Spleen (tissue), 7 donors: ENCODE measurements at regions not wholly inside any gene's neighbourhood (a gene's known extent, or its start where the extent isn't known, plus 50 kb on each side); places are given as distances from the start of the nearest gene placed in this dataset.

ENCODE experiments used
- POLR2A ChIP-seq, 3 donors: fragments of 450-650 bp; IDR thresholded peaks; one replicate each; pipeline ENCODE4 v1.5.1; 2017; ENCODE audit warnings: antibody characterized with exemption in 3 of 3, mild to moderate bottlenecking in 1 of 3
- TF ChIP-seq, protein P1 (sequence below), 11 experiments: fragments of 200-600 bp in 7 of 11; fragments of 450-650 bp in 4 of 11; sonication (generic) in 4 of 11; IDR thresholded peaks in 8 of 11; conservative IDR thresholded peaks in 3 of 11; 1 replicate in 7 of 11; 2 replicates in 4 of 11; pipeline versions ENCODE4 v1.4.0 to v1.8.0; 2016 to 2021; ENCODE audit warnings: antibody characterized with exemption in 11 of 11, inconsistent platforms in 4 of 11, mild to moderate bottlenecking in 1 of 11
- donor health status: DM: no; HTN: no; CAD: no; lungs with moderate emphysema.
- donor health status: DM: no; HTN: no; CAD: no.
- donor health status: DM: no; HTN: no; CAD: no.

DNA sequence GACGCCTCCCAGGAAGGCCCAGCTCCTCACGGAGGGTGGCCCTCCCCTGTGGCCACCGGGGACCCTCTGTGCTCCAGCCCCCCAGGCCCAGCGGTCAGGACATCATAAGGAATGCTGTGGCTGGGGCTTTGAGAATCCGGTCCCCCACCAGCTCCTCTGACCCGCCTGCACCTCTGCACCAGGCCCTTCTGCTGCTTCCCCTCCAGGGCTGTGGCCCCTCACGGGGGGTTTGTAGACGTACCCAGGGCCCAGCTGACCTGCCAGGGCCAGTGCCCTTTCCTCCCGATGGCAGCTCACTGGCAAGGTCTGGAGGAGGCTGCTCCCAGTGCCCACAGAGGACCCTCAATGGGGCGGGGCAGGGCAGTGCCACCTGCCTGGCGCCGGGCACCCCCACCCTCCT, 103.9 kb upstream of the TTC34 start:
- TF ChIP-seq, protein P1, sequence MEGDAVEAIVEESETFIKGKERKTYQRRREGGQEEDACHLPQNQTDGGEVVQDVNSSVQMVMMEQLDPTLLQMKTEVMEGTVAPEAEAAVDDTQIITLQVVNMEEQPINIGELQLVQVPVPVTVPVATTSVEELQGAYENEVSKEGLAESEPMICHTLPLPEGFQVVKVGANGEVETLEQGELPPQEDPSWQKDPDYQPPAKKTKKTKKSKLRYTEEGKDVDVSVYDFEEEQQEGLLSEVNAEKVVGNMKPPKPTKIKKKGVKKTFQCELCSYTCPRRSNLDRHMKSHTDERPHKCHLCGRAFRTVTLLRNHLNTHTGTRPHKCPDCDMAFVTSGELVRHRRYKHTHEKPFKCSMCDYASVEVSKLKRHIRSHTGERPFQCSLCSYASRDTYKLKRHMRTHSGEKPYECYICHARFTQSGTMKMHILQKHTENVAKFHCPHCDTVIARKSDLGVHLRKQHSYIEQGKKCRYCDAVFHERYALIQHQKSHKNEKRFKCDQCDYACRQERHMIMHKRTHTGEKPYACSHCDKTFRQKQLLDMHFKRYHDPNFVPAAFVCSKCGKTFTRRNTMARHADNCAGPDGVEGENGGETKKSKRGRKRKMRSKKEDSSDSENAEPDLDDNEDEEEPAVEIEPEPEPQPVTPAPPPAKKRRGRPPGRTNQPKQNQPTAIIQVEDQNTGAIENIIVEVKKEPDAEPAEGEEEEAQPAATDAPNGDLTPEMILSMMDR (IDR thresholded peaks at IDR 0.05 in 8 of 11, conservative IDR thresholded peaks at IDR 0.05 in 3 of 11): no peak
- TF ChIP-seq POLR2A (IDR thresholded peaks at IDR 0.05): no peak
